Stimulated activated CD8-positive, alpha-beta memory T cell treated with anti-CD3 and anti-CD28 coated beads, Interleukin-2, amount 100 ng/mL, for 48 hours (primary cell): ENCODE measurements at regions not wholly inside any gene's neighbourhood (a gene's known extent, or its start where the extent isn't known, plus 50 kb on each side); places are given as distances from the start of the nearest gene placed in this dataset.

ENCODE experiments used
- DNase-seq, 2 donors: peaks; one replicate each; pipeline ENCODE4 v3.0.0-alpha.2; 2020; ENCODE audit warnings: low read depth in 2 of 2

GRCh38 chrX:42725196-42725595, 52.8 kb downstream of the PPP1R2C start:
- DNase-seq = no peak

GRCh38 chrX:42720209-42720608, 57.8 kb downstream of the PPP1R2C start:
- no peak for DNase-seq

GRCh38 chrX:42715701-42716262, 62.2 kb downstream of the PPP1R2C start:
- DNase-seq = no peak

- peak in 1 of 2 donors; percentile 6 for DNase-seq
These were observed 62.8 kb downstream of the PPP1R2C start for GRCh38 chrX:42714981-42715700.

GRCh38 chrX:42710452-42710851, 67.5 kb downstream of the PPP1R2C start:
- DNase-seq = no peak

- DNase-seq = no peak
These were observed 69.7 kb downstream of the PPP1R2C start for GRCh38 chrX:42708222-42708621.

- no peak for DNase-seq
These were observed 70.2 kb downstream of the PPP1R2C start for GRCh38 chrX:42707742-42708141.

- no peak for DNase-seq
These were observed 73.5 kb downstream of the PPP1R2C start for GRCh38 chrX:42704454-42704853.

- DNase-seq = no peak
These were observed 80.4 kb downstream of the PPP1R2C start for GRCh38 chrX:42697544-42697943.

GRCh38 chrX:42696536-42697124, 81.3 kb downstream of the PPP1R2C start:
- no peak for DNase-seq

- DNase-seq = no peak
These were observed 82.1 kb downstream of the PPP1R2C start for GRCh38 chrX:42695800-42696358.

- no peak for DNase-seq
These were observed 83.6 kb downstream of the PPP1R2C start for GRCh38 chrX:42694260-42694815.

GRCh38 chrX:42691196-42691595, 86.8 kb downstream of the PPP1R2C start:
- DNase-seq = no peak

- no peak for DNase-seq
These were observed 91.3 kb downstream of the PPP1R2C start for GRCh38 chrX:42686706-42687105.

- no peak for DNase-seq
These were observed 91.7 kb downstream of the PPP1R2C start for GRCh38 chrX:42686296-42686695.

- DNase-seq = no peak
These were observed 93.9 kb downstream of the PPP1R2C start for GRCh38 chrX:42684065-42684464.

GRCh38 chrX:42680666-42681065, 97.3 kb downstream of the PPP1R2C start:
- no peak for DNase-seq

GRCh38 chrX:42678133-42678532, 99.8 kb downstream of the PPP1R2C start:
- DNase-seq = no peak

- no peak for DNase-seq
These were observed 104.6 kb downstream of the PPP1R2C start for GRCh38 chrX:42673301-42673810.

GRCh38 chrX:42664680-42665079, 113.3 kb downstream of the PPP1R2C start:
- no peak for DNase-seq

- DNase-seq = no peak
These were observed 149.5 kb downstream of the PPP1R2C start for GRCh38 chrX:42628471-42628870.

- DNase-seq = no peak
These were observed 150.1 kb downstream of the PPP1R2C start for GRCh38 chrX:42627891-42628290.
